Panc1 (cell line): ENCODE measurements at regions not wholly inside any gene's neighbourhood (a gene's known extent, or its start where the extent isn't known, plus 50 kb on each side); places are given as distances from the start of the nearest gene placed in this dataset.

ENCODE experiments used
- ATAC-seq: fragments of 200-7000 bp; cut with Tn5 transposase; 2 replicates; pipeline ENCODE4 v1.9.1; 2020; ENCODE audit warnings: mild to moderate bottlenecking, moderate library complexity
- BruUV-seq: library from RNA; stranded (reverse); fragments of 400-500 nt; replicated peaks from 2 replicates; lab custom pipeline; 2021; lab: Mats Ljungman, UMichigan
- CTCF ChIA-PET: fragments of 300-600 bp; sonication (Branson Sonifier 250); formaldehyde crosslinking; loops from one replicate; lab custom pipeline; 2022; ENCODE audit warnings: antibody characterized with exemption; lab: Charles Lee
- POLR2A ChIA-PET: fragments of 300-600 bp; sonication (Branson Sonifier 250); formaldehyde crosslinking; loops from one replicate; lab custom pipeline; 2022; ENCODE audit warnings: antibody characterized with exemption; lab: Charles Lee
- DNase-seq: peaks from one replicate; pipeline ENCODE4 v3.0.0-alpha.2; 2010; ENCODE audit warnings: low read depth, low spot score
- H3K27ac ChIP-seq: 2 replicates; pipeline ENCODE4 v1.5.1; 2011; ENCODE audit warnings: mild to moderate bottlenecking, low read length, inconsistent platforms
- H3K27me3 ChIP-seq: fragments of 200-500 bp; sonication (Bioruptor generic); 2 replicates; pipeline ENCODE4 v1.6.0; 2014; ENCODE audit warnings: low read length, inconsistent platforms; ENCODE audit not compliant: control insufficient read depth, insufficient read depth
- H3K36me3 ChIP-seq: fragments of 200-500 bp; sonication (Bioruptor generic); 2 replicates; pipeline ENCODE4 v1.5.1; 2014; ENCODE audit warnings: inconsistent platforms, mild to moderate bottlenecking, low read length, moderate library complexity; ENCODE audit not compliant: control insufficient read depth, insufficient read depth
- H3K4me1 ChIP-seq: 2 replicates; pipeline ENCODE4 v1.5.1; 2011; ENCODE audit warnings: inconsistent platforms, mild to moderate bottlenecking, low read length, moderate library complexity; ENCODE audit not compliant: control insufficient read depth, insufficient read depth
- H3K4me3 ChIP-seq, 2 experiments: 2 replicates each; pipeline ENCODE4 v1.5.1; 2011 to 2012; ENCODE audit warnings: low read depth in 2 of 2, low read length in 2 of 2, mild to moderate bottlenecking in 2 of 2, inconsistent platforms in 1 of 2, moderate library complexity in 1 of 2
- H3K9me3 ChIP-seq: fragments of 200-500 bp; sonication (Bioruptor generic); 2 replicates; pipeline ENCODE4 v1.5.1; 2014; ENCODE audit warnings: low read depth, mild to moderate bottlenecking, inconsistent platforms, low read length, moderate library complexity; ENCODE audit not compliant: control insufficient read depth, insufficient read depth
- POLR2AphosphoS5 ChIP-seq: IDR thresholded peaks from 2 replicates; pipeline ENCODE4 v1.6.1; 2012; ENCODE audit warnings: mild to moderate bottlenecking, low read depth, low read length, moderate library complexity
- SIN3A ChIP-seq: IDR thresholded peaks from 2 replicates; pipeline ENCODE4 v1.6.1; 2012; ENCODE audit warnings: low read depth, mild to moderate bottlenecking, low read length, moderate library complexity, borderline replicate concordance; ENCODE audit not compliant: insufficient read depth
- TCF7L2 ChIP-seq: IDR thresholded peaks from 2 replicates; pipeline ENCODE4 v1.6.1; 2011; ENCODE audit warnings: mild to moderate bottlenecking, low read depth, low read length, inconsistent platforms
- in situ Hi-C: cut with HindIII; loops from 2 replicates; pipeline ENCODE4 v1.10.0; 2016; ENCODE audit warnings: low sequenced_read_pairs, low pct_unique_long_range_greater_than_20kb
- intact Hi-C: fragments of 100-400 bp; cut with micrococcal nuclease; formaldehyde crosslinking; loops from one replicate; pipeline ENCODE4 v1.10.0; 2022; ENCODE audit not compliant: unreplicated experiment
- TF ChIP-seq, protein P1 (sequence below): fragments of 450-650 bp; IDR thresholded peaks from 2 replicates; pipeline ENCODE4 v1.5.1; 2017; ENCODE audit warnings: mild to moderate bottlenecking
- TF ChIP-seq, protein P2 (sequence below), 2 experiments: IDR thresholded peaks; 2 replicates each; pipeline ENCODE4 v1.6.1; 2011 to 2012; ENCODE audit warnings: low read depth in 2 of 2, control low read depth in 1 of 2, low read length in 1 of 2, mild to moderate bottlenecking in 1 of 2, moderate library complexity in 1 of 2; ENCODE audit not compliant: insufficient read depth in 1 of 2

DNA sequence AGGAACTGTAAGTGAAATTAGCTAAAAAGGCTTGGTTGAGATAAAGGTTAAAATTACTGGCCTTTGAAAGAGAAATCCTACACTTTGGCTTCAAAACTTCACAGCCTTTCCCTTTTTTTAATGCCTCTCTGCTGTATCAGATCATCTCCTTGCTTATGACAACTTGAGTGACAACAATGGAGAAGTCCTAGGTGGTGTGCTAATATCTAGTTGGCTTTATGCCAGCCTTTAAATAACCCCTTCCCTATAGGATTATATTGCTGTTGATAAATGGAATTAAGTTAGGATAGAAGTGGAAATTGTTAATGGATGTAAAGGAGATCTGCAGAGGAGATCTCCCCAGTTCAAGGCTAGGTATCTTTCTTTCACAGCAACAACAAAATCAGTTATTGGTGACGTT, 130.2 kb upstream of the ATP1B1 start:
- TF ChIP-seq, protein P1, sequence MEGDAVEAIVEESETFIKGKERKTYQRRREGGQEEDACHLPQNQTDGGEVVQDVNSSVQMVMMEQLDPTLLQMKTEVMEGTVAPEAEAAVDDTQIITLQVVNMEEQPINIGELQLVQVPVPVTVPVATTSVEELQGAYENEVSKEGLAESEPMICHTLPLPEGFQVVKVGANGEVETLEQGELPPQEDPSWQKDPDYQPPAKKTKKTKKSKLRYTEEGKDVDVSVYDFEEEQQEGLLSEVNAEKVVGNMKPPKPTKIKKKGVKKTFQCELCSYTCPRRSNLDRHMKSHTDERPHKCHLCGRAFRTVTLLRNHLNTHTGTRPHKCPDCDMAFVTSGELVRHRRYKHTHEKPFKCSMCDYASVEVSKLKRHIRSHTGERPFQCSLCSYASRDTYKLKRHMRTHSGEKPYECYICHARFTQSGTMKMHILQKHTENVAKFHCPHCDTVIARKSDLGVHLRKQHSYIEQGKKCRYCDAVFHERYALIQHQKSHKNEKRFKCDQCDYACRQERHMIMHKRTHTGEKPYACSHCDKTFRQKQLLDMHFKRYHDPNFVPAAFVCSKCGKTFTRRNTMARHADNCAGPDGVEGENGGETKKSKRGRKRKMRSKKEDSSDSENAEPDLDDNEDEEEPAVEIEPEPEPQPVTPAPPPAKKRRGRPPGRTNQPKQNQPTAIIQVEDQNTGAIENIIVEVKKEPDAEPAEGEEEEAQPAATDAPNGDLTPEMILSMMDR = no peak
- TF ChIP-seq POLR2AphosphoS5 (no peak), SIN3A (no peak), TCF7L2 (no peak)
- TF ChIP-seq, protein P2, sequence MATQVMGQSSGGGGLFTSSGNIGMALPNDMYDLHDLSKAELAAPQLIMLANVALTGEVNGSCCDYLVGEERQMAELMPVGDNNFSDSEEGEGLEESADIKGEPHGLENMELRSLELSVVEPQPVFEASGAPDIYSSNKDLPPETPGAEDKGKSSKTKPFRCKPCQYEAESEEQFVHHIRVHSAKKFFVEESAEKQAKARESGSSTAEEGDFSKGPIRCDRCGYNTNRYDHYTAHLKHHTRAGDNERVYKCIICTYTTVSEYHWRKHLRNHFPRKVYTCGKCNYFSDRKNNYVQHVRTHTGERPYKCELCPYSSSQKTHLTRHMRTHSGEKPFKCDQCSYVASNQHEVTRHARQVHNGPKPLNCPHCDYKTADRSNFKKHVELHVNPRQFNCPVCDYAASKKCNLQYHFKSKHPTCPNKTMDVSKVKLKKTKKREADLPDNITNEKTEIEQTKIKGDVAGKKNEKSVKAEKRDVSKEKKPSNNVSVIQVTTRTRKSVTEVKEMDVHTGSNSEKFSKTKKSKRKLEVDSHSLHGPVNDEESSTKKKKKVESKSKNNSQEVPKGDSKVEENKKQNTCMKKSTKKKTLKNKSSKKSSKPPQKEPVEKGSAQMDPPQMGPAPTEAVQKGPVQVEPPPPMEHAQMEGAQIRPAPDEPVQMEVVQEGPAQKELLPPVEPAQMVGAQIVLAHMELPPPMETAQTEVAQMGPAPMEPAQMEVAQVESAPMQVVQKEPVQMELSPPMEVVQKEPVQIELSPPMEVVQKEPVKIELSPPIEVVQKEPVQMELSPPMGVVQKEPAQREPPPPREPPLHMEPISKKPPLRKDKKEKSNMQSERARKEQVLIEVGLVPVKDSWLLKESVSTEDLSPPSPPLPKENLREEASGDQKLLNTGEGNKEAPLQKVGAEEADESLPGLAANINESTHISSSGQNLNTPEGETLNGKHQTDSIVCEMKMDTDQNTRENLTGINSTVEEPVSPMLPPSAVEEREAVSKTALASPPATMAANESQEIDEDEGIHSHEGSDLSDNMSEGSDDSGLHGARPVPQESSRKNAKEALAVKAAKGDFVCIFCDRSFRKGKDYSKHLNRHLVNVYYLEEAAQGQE (IDR thresholded peaks at IDR 0.05; ENCODE audit: insufficient read depth in 1 of 2, low read depth in 2 of 2, low read length in 1 of 2) = no peak
- ChIA-PET CTCF (no interaction called here), POLR2A (no interaction called here)
- no TSS peak for BruUV-seq
- ATAC-seq = no peak
- H3K36me3 ChIP-seq = no peaks in the 10 kb centered on the region
- intact Hi-C loops (no loop called here), in situ Hi-C loops (no loop called here)
- no peaks in the 10 kb centered on the region for H3K27me3 ChIP-seq
- DNase-seq = no peak
- no peaks in the 10 kb centered on the region for H3K4me1 ChIP-seq
- no peak overlapping the region for H3K4me3 ChIP-seq
- no peaks in the 10 kb centered on the region for H3K9me3 ChIP-seq
- H3K27ac ChIP-seq = no peak overlapping the region

DNA sequence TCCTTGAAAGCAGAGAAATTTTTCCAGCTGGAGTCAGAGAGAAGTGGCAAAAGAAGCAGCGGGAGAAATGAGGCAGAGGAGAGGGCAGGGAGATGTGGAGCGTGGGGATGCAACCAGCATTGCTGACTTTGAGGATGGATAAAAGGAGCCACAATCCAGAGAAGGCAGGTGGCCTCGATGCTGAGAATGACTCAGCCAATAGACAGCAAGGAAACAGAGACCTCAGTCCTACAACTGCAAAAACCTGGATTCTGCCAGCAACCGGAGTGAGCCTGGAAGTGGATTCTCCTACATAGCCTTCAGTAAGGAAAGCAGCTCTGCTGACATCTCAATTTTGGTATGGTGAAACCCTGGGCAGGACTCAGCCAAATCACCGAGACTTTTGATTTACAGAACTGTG, 128.9 kb upstream of the ATP1B1 start:
- ChIA-PET CTCF (no interaction called here), POLR2A (no interaction called here)
- in situ Hi-C loops = no loop called here
- no peak for ATAC-seq
- Histone ChIP-seq H3K4me1 (no peaks in the 10 kb centered on the region), H3K36me3 (no peaks in the 10 kb centered on the region), H3K9me3 (no peaks in the 10 kb centered on the region), H3K27me3 (no peaks in the 10 kb centered on the region), H3K4me3 (no peak overlapping the region), H3K27ac (no peak overlapping the region)
- no TSS peak for BruUV-seq
- no peak for DNase-seq
- intact Hi-C loops = no loop called here
- no peak for TF ChIP-seq TCF7L2
- no peak for TF ChIP-seq POLR2AphosphoS5
- TF ChIP-seq SIN3A = no peak
- TF ChIP-seq, protein P1 = no peak
- TF ChIP-seq, protein P2 (IDR thresholded peaks at IDR 0.05; ENCODE audit: insufficient read depth in 1 of 2, low read depth in 2 of 2, low read length in 1 of 2) = no peak
